GM23338 (cell line): ENCODE measurements at regions not wholly inside any gene's neighbourhood (a gene's known extent, or its start where the extent isn't known, plus 50 kb on each side); places are given as distances from the start of the nearest gene placed in this dataset.

Experiments
- CREB1 ChIP-seq: fragments of 250-450 bp; sonication (Bioruptor Pico); IDR thresholded peaks from 2 replicates; pipeline ENCODE4 v1.5.0; 2020; ENCODE audit warnings: low read depth, mild to moderate bottlenecking, moderate library complexity
- EZH2 ChIP-seq: fragments of 200-600 bp; sonication (generic); IDR thresholded peaks from one replicate; pipeline ENCODE4 v1.8.0; 2017; ENCODE audit warnings: antibody characterized with exemption, mild to moderate bottlenecking, low read depth; ENCODE audit not compliant: unreplicated experiment
- EZH2phosphoT487 ChIP-seq: fragments of 200-600 bp; sonication (generic); IDR thresholded peaks from one replicate; pipeline ENCODE4 v1.8.1; 2018; ENCODE audit warnings: antibody characterized with exemption; ENCODE audit not compliant: unreplicated experiment
- JUNB ChIP-seq: IDR thresholded peaks from one replicate; pipeline ENCODE4 v1.6.1; 2016; ENCODE audit warnings: antibody characterized with exemption; ENCODE audit not compliant: unreplicated experiment
- NANOG ChIP-seq: IDR thresholded peaks from 2 replicates; pipeline ENCODE4 v1.6.1; 2016; ENCODE audit warnings: antibody characterized with exemption, borderline replicate concordance
- POLR2AphosphoS5 ChIP-seq: IDR thresholded peaks from 2 replicates; pipeline ENCODE4 v1.6.1; 2016; ENCODE audit warnings: antibody characterized with exemption, low read depth
- STAT1 ChIP-seq: IDR thresholded peaks from one replicate; pipeline ENCODE4 v1.6.1; 2016; ENCODE audit warnings: antibody characterized with exemption; ENCODE audit not compliant: unreplicated experiment
- ZNF114 ChIP-seq: fragments of 250-450 bp; sonication (Bioruptor Pico); IDR thresholded peaks from 2 replicates; pipeline ENCODE4 v1.5.0; 2020; ENCODE audit warnings: mild to moderate bottlenecking, moderate library complexity
- ZNF331 ChIP-seq: fragments of 250-450 bp; sonication (Bioruptor Pico); IDR thresholded peaks from 2 replicates; pipeline ENCODE4 v1.5.0; 2020; ENCODE audit warnings: low read depth, mild to moderate bottlenecking, moderate library complexity
- TF ChIP-seq, protein P1 (sequence below), 2 experiments: fragments of 200-600 bp in 1 of 2; sonication (generic) in 1 of 2; conservative IDR thresholded peaks; 2 replicates each; pipeline versions ENCODE4 v1.5.1 to v1.6.1; 2016 to 2017; ENCODE audit warnings: antibody characterized with exemption in 2 of 2, low read depth in 2 of 2, mild to moderate bottlenecking in 2 of 2, moderate library complexity in 1 of 2
- TF ChIP-seq, protein P2 (sequence below): IDR thresholded peaks from one replicate; pipeline ENCODE4 v1.6.1; 2018; ENCODE audit warnings: antibody characterized with exemption; ENCODE audit not compliant: unreplicated experiment
- TF ChIP-seq, protein P3 (sequence below): IDR thresholded peaks from 2 replicates; pipeline ENCODE4 v1.6.1; 2016; ENCODE audit warnings: antibody characterized with exemption
- TF ChIP-seq, protein P4 (sequence below): fragments of 250-450 bp; sonication (Bioruptor Pico); IDR thresholded peaks from 2 replicates; pipeline ENCODE4 v1.5.0; 2020; ENCODE audit warnings: mild to moderate bottlenecking, moderate library complexity

DNA sequence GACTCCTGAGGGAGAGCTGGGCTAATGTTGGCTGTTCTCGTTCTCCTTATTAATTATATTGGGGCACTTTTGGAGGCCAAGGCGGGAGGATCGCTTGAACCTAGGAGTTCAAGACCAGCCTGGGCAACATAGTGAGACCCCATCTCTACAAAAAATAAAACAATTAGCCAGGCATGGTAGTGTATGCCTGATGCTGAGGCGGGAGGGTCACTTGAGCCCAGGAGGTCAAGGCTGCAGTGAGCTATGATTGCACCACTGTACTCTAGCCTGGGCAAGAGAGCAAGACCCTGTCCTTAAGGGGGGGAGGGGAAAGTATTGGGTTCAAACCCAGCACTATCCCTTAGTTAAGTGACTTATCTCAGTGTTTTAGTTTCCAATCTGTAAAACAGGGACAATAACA lies 70.0 kb upstream of the NBPF3 start:
- TF ChIP-seq, protein P1, sequence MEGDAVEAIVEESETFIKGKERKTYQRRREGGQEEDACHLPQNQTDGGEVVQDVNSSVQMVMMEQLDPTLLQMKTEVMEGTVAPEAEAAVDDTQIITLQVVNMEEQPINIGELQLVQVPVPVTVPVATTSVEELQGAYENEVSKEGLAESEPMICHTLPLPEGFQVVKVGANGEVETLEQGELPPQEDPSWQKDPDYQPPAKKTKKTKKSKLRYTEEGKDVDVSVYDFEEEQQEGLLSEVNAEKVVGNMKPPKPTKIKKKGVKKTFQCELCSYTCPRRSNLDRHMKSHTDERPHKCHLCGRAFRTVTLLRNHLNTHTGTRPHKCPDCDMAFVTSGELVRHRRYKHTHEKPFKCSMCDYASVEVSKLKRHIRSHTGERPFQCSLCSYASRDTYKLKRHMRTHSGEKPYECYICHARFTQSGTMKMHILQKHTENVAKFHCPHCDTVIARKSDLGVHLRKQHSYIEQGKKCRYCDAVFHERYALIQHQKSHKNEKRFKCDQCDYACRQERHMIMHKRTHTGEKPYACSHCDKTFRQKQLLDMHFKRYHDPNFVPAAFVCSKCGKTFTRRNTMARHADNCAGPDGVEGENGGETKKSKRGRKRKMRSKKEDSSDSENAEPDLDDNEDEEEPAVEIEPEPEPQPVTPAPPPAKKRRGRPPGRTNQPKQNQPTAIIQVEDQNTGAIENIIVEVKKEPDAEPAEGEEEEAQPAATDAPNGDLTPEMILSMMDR (conservative IDR thresholded peaks at IDR 0.05; ENCODE audit: low read depth in 2 of 2), result no peak
- TF ChIP-seq POLR2AphosphoS5 (no peak), EZH2 (no peak), NANOG (no peak), EZH2phosphoT487 (no peak), JUNB (no peak), ZNF331 (CRISPR knock-in tag) (no peak), CREB1 (CRISPR knock-in tag) (no peak), STAT1 (no peak), ZNF114 (CRISPR knock-in tag) (no peak)
- TF ChIP-seq, protein P2, sequence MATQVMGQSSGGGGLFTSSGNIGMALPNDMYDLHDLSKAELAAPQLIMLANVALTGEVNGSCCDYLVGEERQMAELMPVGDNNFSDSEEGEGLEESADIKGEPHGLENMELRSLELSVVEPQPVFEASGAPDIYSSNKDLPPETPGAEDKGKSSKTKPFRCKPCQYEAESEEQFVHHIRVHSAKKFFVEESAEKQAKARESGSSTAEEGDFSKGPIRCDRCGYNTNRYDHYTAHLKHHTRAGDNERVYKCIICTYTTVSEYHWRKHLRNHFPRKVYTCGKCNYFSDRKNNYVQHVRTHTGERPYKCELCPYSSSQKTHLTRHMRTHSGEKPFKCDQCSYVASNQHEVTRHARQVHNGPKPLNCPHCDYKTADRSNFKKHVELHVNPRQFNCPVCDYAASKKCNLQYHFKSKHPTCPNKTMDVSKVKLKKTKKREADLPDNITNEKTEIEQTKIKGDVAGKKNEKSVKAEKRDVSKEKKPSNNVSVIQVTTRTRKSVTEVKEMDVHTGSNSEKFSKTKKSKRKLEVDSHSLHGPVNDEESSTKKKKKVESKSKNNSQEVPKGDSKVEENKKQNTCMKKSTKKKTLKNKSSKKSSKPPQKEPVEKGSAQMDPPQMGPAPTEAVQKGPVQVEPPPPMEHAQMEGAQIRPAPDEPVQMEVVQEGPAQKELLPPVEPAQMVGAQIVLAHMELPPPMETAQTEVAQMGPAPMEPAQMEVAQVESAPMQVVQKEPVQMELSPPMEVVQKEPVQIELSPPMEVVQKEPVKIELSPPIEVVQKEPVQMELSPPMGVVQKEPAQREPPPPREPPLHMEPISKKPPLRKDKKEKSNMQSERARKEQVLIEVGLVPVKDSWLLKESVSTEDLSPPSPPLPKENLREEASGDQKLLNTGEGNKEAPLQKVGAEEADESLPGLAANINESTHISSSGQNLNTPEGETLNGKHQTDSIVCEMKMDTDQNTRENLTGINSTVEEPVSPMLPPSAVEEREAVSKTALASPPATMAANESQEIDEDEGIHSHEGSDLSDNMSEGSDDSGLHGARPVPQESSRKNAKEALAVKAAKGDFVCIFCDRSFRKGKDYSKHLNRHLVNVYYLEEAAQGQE, result no peak
- TF ChIP-seq, protein P3, sequence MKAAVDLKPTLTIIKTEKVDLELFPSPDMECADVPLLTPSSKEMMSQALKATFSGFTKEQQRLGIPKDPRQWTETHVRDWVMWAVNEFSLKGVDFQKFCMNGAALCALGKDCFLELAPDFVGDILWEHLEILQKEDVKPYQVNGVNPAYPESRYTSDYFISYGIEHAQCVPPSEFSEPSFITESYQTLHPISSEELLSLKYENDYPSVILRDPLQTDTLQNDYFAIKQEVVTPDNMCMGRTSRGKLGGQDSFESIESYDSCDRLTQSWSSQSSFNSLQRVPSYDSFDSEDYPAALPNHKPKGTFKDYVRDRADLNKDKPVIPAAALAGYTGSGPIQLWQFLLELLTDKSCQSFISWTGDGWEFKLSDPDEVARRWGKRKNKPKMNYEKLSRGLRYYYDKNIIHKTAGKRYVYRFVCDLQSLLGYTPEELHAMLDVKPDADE, result no peak
- TF ChIP-seq, protein P4, sequence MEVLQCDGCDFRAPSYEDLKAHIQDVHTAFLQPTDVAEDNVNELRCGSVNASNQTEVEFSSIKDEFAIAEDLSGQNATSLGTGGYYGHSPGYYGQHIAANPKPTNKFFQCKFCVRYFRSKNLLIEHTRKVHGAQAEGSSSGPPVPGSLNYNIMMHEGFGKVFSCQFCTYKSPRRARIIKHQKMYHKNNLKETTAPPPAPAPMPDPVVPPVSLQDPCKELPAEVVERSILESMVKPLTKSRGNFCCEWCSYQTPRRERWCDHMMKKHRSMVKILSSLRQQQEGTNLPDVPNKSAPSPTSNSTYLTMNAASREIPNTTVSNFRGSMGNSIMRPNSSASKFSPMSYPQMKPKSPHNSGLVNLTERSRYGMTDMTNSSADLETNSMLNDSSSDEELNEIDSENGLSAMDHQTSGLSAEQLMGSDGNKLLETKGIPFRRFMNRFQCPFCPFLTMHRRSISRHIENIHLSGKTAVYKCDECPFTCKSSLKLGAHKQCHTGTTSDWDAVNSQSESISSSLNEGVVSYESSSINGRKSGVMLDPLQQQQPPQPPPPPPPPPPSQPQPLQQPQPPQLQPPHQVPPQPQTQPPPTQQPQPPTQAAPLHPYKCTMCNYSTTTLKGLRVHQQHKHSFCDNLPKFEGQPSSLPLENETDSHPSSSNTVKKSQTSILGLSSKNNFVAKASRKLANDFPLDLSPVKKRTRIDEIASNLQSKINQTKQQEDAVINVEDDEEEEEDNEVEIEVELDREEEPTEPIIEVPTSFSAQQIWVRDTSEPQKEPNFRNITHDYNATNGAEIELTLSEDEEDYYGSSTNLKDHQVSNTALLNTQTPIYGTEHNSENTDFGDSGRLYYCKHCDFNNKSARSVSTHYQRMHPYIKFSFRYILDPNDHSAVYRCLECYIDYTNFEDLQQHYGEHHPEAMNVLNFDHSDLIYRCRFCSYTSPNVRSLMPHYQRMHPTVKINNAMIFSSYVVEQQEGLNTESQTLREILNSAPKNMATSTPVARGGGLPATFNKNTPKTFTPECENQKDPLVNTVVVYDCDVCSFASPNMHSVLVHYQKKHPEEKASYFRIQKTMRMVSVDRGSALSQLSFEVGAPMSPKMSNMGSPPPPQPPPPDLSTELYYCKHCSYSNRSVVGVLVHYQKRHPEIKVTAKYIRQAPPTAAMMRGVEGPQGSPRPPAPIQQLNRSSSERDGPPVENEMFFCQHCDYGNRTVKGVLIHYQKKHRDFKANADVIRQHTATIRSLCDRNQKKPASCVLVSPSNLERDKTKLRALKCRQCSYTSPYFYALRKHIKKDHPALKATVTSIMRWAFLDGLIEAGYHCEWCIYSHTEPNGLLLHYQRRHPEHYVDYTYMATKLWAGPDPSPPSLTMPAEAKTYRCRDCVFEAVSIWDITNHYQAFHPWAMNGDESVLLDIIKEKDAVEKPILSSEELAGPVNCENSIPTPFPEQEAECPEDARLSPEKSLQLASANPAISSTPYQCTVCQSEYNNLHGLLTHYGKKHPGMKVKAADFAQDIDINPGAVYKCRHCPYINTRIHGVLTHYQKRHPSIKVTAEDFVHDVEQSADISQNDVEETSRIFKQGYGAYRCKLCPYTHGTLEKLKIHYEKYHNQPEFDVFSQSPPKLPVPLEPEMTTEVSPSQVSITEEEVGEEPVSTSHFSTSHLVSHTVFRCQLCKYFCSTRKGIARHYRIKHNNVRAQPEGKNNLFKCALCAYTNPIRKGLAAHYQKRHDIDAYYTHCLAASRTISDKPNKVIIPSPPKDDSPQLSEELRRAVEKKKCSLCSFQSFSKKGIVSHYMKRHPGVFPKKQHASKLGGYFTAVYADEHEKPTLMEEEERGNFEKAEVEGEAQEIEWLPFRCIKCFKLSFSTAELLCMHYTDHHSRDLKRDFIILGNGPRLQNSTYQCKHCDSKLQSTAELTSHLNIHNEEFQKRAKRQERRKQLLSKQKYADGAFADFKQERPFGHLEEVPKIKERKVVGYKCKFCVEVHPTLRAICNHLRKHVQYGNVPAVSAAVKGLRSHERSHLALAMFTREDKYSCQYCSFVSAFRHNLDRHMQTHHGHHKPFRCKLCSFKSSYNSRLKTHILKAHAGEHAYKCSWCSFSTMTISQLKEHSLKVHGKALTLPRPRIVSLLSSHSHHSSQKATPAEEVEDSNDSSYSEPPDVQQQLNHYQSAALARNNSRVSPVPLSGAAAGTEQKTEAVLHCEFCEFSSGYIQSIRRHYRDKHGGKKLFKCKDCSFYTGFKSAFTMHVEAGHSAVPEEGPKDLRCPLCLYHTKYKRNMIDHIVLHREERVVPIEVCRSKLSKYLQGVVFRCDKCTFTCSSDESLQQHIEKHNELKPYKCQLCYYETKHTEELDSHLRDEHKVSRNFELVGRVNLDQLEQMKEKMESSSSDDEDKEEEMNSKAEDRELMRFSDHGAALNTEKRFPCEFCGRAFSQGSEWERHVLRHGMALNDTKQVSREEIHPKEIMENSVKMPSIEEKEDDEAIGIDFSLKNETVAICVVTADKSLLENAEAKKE, result no peak
